Skin of body (tissue), 1 donor: ENCODE measurements at regions not wholly inside any gene's neighbourhood (a gene's known extent, or its start where the extent isn't known, plus 50 kb on each side); places are given as distances from the start of the nearest gene placed in this dataset.
"Not testable (repeated sequence)": the region's sequence is repeated elsewhere in the genome, so short reads cannot be mapped to it uniquely, and the experiment has no call there.

Experiments used
- DNase-seq: peaks from one replicate; lab custom pipeline; 2025; lab: John Stamatoyannopoulos, UW

- no peak for DNase-seq
Observed at GRCh38 chr6:121759370-121759769, 323.9 kb downstream of the GJA1 start.

GRCh38 chr6:121760191-121760590 is 324.7 kb downstream of the GJA1 start:
- DNase-seq: no peak

- DNase-seq: no peak
Observed at GRCh38 chr6:121760745-121761144, 325.3 kb downstream of the GJA1 start.

- no peak for DNase-seq
Observed at GRCh38 chr6:121764493-121764892, 329.0 kb downstream of the GJA1 start.

GRCh38 chr6:121765060-121765459 is 329.6 kb downstream of the GJA1 start:
- DNase-seq: no peak

- peak; percentile 89 for DNase-seq
Observed at GRCh38 chr6:121767211-121767610, 331.8 kb downstream of the GJA1 start.

GRCh38 chr6:121770943-121771342 is 335.5 kb downstream of the GJA1 start:
- DNase-seq: no peak

GRCh38 chr6:121771937-121772720 is 336.7 kb downstream of the GJA1 start:
- DNase-seq: no peak

- no peak for DNase-seq
Observed at GRCh38 chr6:121776054-121776453, 340.6 kb downstream of the GJA1 start.

- DNase-seq: no peak
Observed at GRCh38 chr6:121780325-121781321, 345.2 kb downstream of the GJA1 start.

GRCh38 chr6:121791396-121792315 is 356.2 kb downstream of the GJA1 start:
- no peak for DNase-seq

- no peak for DNase-seq
Observed at GRCh38 chr6:121794630-121795029, 359.2 kb downstream of the GJA1 start.

- DNase-seq: not testable (repeated sequence)
Observed at GRCh38 chr6:121797598-121797997, 362.2 kb downstream of the GJA1 start.

GRCh38 chr6:121798126-121798525 is 362.7 kb downstream of the GJA1 start:
- DNase-seq: not testable (repeated sequence)

- no peak for DNase-seq
Observed at GRCh38 chr6:121799574-121799973, 364.1 kb downstream of the GJA1 start.

GRCh38 chr6:121800047-121800446 is 364.6 kb downstream of the GJA1 start:
- DNase-seq: no peak

GRCh38 chr6:121806116-121806515 is 370.7 kb downstream of the GJA1 start:
- DNase-seq: no peak

- no peak for DNase-seq
Observed at GRCh38 chr6:121809211-121809610, 373.8 kb downstream of the GJA1 start.

- DNase-seq: no peak
Observed at GRCh38 chr6:121810158-121811032, 374.9 kb downstream of the GJA1 start.

GRCh38 chr6:121811106-121811505 is 375.7 kb downstream of the GJA1 start:
- DNase-seq: no peak
